Mucosa of descending colon (tissue), 3 donors: ENCODE measurements at regions not wholly inside any gene's neighbourhood (a gene's known extent, or its start where the extent isn't known, plus 50 kb on each side); places are given as distances from the start of the nearest gene placed in this dataset.

Experiments
- ATAC-seq: fragments of 200-7000 bp; cut with Tn5 transposase; one replicate; pipeline ENCODE4 v1.9.1; 2020; ENCODE audit warnings: mild to moderate bottlenecking, moderate library complexity
- DNase-seq, 3 donors: peaks; one replicate each; pipeline ENCODE4 v3.0.0-alpha.2; 2020
- H3K36me3 ChIP-seq: fragments of 200-600 bp; one replicate; pipeline ENCODE4 v1.8.0; 2021; ENCODE audit warnings: low read depth, mild to moderate bottlenecking
- H3K4me1 ChIP-seq: fragments of 200-600 bp; one replicate; pipeline ENCODE4 v1.8.0; 2021; ENCODE audit warnings: low read depth, mild to moderate bottlenecking
- H3K4me3 ChIP-seq: fragments of 200-600 bp; one replicate; pipeline ENCODE4 v1.8.0; 2021; ENCODE audit warnings: mild to moderate bottlenecking
- H3K9me3 ChIP-seq: fragments of 200-600 bp; one replicate; pipeline ENCODE4 v1.8.0; 2021; ENCODE audit warnings: mild to moderate bottlenecking
- CTCF ChIP-seq: fragments of 200-600 bp; IDR thresholded peaks from one replicate; pipeline ENCODE4 v1.8.0; 2022; ENCODE audit warnings: antibody characterized with exemption, mild to moderate bottlenecking
- intact Hi-C, 2 donors: fragments of 100-400 bp; cut with DNase I in 1 of 2; cut with micrococcal nuclease in 1 of 2; formaldehyde crosslinking; loops; one replicate each; pipeline versions ENCODE4 v1.11.0 to v1.11.1; 2022; cut with DNase I, micrococcal nuclease
- donor health status: DM: no; HTN: no; CAD: no; lungs with moderate emphysema.
- donor health status: DM: no; HTN: no; CAD: no.
- donor health status: DM: no; HTN: yes; CAD: no.

GRCh38 chr2:15860760-15861159 is 79.6 kb upstream of the MYCN start:
- intact Hi-C loops = no loop called here
- H3K4me1 ChIP-seq = no peaks in the 10 kb centered on the region
- H3K36me3 ChIP-seq = no peaks in the 10 kb centered on the region
- DNase-seq = no peak
- no peak overlapping the region for H3K4me3 ChIP-seq
- no peaks in the 10 kb centered on the region for H3K9me3 ChIP-seq
- no peak for ATAC-seq
- no peak for TF ChIP-seq CTCF

- intact Hi-C loops = no loop called here
- no peaks in the 10 kb centered on the region for H3K36me3 ChIP-seq
- H3K4me1 ChIP-seq = no peaks in the 10 kb centered on the region
- ATAC-seq (no peak), DNase-seq (no peak)
- TF ChIP-seq CTCF = no peak
- H3K9me3 ChIP-seq = no peaks in the 10 kb centered on the region
- H3K4me3 ChIP-seq = no peak overlapping the region
These were observed 79.1 kb upstream of the MYCN start for GRCh38 chr2:15861172-15861822.

- Histone ChIP-seq H3K9me3 (no peaks in the 10 kb centered on the region), H3K4me3 (no peak overlapping the region), H3K36me3 (no peaks in the 10 kb centered on the region), H3K4me1 (no peaks in the 10 kb centered on the region)
- TF ChIP-seq CTCF = no peak
- intact Hi-C loops = no loop called here
- ATAC-seq = no peak
- no peak for DNase-seq
These were observed 78.5 kb upstream of the MYCN start for GRCh38 chr2:15861898-15862297.

- no peak for DNase-seq
- Histone ChIP-seq H3K36me3 (no peaks in the 10 kb centered on the region), H3K4me1 (no peaks in the 10 kb centered on the region), H3K9me3 (no peaks in the 10 kb centered on the region), H3K4me3 (no peak overlapping the region)
- TF ChIP-seq CTCF = no peak
- no peak for ATAC-seq
- intact Hi-C loops = no loop called here
These were observed 77.3 kb upstream of the MYCN start for GRCh38 chr2:15863089-15863488.

- TF ChIP-seq CTCF = no peak
- DNase-seq = no peak
- Histone ChIP-seq H3K9me3 (no peaks in the 10 kb centered on the region), H3K36me3 (no peaks in the 10 kb centered on the region), H3K4me3 (no peak overlapping the region), H3K4me1 (no peaks in the 10 kb centered on the region)
- intact Hi-C loops = no loop called here
- ATAC-seq = no peak
These were observed 76.7 kb upstream of the MYCN start for GRCh38 chr2:15863494-15864175.
